Tibial nerve (tissue), 4 donors: ENCODE measurements at regions not wholly inside any gene's neighbourhood (a gene's known extent, or its start where the extent isn't known, plus 50 kb on each side); places are given as distances from the start of the nearest gene placed in this dataset.

ENCODE experiments used
- EP300 ChIP-seq, 2 donors: sonication (generic); formaldehyde crosslinking; IDR thresholded peaks; one replicate each; pipeline ENCODE4 v1.6.1; 2017; ENCODE audit warnings: antibody characterized with exemption in 2 of 2, mild to moderate bottlenecking in 1 of 2
- TF ChIP-seq, protein P1 (sequence below), 5 experiments: fragments of 200-600 bp in 3 of 5; fragments of 450-650 bp in 2 of 5; sonication (generic) in 3 of 5; IDR thresholded peaks; one replicate each; pipeline ENCODE4 v1.5.1; 2016 to 2019; ENCODE audit warnings: antibody characterized with exemption in 5 of 5, mild to moderate bottlenecking in 3 of 5, moderate library complexity in 2 of 5

DNA sequence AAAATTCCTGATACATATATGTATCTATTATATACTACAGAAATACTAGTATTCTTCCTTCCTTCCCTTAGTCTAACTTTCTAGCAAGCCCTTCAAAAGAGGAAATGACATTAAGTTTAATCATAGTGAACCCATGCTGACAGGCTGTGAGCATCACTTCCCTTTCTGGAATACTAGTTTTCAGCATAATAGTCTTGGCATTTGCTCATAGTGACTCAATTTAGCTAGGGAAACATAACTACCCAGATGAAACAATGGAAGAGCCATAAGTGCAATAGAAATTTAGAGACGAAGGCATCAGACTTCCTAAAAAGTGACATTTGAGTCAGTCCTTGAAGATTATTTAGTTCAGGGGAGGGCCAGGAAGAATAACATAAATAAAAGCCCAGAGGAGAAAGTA is 184.5 kb upstream of the CRY1 start:
- TF ChIP-seq, protein P1, sequence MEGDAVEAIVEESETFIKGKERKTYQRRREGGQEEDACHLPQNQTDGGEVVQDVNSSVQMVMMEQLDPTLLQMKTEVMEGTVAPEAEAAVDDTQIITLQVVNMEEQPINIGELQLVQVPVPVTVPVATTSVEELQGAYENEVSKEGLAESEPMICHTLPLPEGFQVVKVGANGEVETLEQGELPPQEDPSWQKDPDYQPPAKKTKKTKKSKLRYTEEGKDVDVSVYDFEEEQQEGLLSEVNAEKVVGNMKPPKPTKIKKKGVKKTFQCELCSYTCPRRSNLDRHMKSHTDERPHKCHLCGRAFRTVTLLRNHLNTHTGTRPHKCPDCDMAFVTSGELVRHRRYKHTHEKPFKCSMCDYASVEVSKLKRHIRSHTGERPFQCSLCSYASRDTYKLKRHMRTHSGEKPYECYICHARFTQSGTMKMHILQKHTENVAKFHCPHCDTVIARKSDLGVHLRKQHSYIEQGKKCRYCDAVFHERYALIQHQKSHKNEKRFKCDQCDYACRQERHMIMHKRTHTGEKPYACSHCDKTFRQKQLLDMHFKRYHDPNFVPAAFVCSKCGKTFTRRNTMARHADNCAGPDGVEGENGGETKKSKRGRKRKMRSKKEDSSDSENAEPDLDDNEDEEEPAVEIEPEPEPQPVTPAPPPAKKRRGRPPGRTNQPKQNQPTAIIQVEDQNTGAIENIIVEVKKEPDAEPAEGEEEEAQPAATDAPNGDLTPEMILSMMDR (IDR thresholded peaks at IDR 0.05): no peak
- TF ChIP-seq EP300 (IDR thresholded peaks at IDR 0.05): no peak
